Suprapubic skin (tissue), 4 donors: ENCODE measurements at regions not wholly inside any gene's neighbourhood (a gene's known extent, or its start where the extent isn't known, plus 50 kb on each side); places are given as distances from the start of the nearest gene placed in this dataset.

Experiments used
- CTCF ChIP-seq, 2 donors: fragments of 200-600 bp in 1 of 2; fragments of 450-650 bp in 1 of 2; sonication (generic) in 1 of 2; IDR thresholded peaks; one replicate each; pipeline ENCODE4 v1.5.1; 2016 to 2019; ENCODE audit warnings: antibody characterized with exemption in 2 of 2, mild to moderate bottlenecking in 1 of 2, moderate library complexity in 1 of 2
- POLR2A ChIP-seq, 2 donors: fragments of 450-650 bp; IDR thresholded peaks; one replicate each; pipeline ENCODE4 v1.6.1; 2017; ENCODE audit warnings: antibody characterized with exemption in 2 of 2, mild to moderate bottlenecking in 2 of 2, moderate library complexity in 2 of 2
- POLR2AphosphoS5 ChIP-seq, 3 donors: sonication (generic); formaldehyde crosslinking; IDR thresholded peaks; one replicate each; pipeline ENCODE4 v1.6.1; 2017; ENCODE audit warnings: antibody characterized with exemption in 3 of 3

- no peak for TF ChIP-seq POLR2A (IDR thresholded peaks at IDR 0.05)
- TF ChIP-seq CTCF (IDR thresholded peaks at IDR 0.05) = no peak
- no peak for TF ChIP-seq POLR2AphosphoS5 (IDR thresholded peaks at IDR 0.05)
These were observed 295.0 kb upstream of the KLF14 start for GRCh38 chr7:131029002-131029401.
